ENCODE measurements at regions not wholly inside any gene's neighbourhood (a gene's known extent, or its start where the extent isn't known, plus 50 kb on each side); places are given as distances from the start of the nearest gene placed in this dataset.

DNA sequence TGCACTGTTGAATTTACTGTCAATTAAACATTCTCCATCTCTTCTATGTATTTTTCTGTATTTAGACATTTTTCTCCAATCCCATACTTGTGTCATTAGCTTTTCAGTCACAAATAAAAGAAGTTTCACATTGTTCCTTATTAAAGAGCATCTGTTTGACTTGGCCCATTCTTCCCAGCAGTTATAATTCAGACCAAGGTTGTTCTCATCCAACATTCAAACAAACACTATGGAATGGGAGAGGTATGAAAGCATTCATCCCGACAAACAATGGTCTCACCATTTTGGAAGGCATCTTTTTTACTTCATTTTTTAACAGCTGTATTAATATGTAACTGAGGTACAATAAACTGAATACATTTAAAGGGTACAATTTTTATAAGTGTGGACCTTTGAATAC is 208.8 kb upstream of the MAF start:
- DNase-seq = no peak

DNA sequence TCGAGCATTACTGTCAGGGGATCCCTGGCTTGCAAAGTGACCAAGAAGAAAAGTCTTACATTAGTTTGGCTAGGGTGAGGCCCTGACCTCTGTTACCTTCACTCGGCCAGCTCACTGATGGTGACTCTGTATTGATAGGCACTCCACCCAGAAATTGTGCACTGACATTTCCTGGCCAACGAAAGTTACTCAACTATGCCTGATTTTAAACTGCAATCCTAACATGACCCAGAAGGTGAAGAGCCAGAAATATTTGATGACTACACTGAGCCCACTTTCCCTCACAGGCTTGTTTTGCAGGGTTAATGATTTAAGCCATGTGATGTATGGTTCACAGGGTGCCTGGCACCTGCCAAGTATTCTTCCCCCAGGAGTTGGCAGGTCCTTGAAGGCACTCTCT is 208.2 kb upstream of the MAF start:
- DNase-seq = no peak

DNA sequence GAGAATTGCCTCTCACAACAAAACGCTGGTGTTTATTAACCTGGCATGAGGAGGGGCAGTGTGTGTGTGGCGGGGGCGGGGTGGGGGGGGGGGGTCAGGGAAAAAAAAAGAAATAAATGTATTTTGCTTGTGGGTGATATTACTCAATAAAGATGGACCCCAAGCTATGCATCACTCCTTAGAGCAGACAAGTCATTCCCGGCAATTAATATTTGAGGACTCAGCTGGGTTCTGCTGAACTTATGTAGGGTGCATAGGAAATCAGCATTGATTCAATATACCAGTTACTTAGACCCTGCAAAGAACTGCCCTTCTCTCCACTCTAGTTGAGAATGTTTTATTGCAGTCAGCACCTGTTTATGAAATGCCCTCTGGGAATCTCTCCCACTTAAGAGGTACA is 206.2 kb upstream of the MAF start:
- DNase-seq = no peak

DNA sequence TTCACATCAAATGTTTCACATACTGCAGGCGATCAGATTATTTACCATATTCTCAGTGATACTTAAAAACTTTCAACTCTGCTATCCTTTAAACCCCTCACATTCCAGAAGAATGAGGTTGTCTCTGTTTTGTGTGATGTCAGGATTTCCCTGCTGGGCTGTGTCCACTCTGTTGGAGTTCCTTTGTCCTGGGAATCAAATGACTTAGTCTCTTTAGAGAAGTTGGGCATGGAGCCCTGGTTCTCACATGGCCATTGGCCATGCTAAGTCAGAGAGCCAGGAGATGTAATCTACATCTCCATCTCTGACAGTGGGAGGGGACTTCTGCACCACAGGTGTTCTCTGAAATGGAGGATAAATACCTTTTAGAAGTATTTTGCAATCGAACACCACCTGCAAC is 205.1 kb upstream of the MAF start:
- no peak for DNase-seq

DNA sequence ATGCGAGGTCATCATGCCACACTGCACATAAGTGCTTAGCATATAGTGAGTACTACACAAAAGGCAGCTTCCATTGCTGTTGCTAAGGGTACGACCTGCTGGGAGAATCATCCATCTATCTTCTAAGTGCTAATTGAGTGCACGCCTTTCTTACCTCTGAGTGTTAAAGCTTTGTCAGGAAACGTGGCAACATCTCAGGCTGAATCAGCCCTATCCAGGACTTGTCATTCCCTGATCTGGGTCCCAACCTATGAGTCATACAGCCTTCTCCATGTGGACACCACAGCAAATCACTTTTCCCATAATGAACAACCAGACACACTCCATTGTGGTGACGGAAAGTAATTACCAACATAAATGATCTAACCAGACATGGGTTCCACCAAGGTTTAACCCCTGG is 201.1 kb upstream of the MAF start:
- no peak for DNase-seq

DNA sequence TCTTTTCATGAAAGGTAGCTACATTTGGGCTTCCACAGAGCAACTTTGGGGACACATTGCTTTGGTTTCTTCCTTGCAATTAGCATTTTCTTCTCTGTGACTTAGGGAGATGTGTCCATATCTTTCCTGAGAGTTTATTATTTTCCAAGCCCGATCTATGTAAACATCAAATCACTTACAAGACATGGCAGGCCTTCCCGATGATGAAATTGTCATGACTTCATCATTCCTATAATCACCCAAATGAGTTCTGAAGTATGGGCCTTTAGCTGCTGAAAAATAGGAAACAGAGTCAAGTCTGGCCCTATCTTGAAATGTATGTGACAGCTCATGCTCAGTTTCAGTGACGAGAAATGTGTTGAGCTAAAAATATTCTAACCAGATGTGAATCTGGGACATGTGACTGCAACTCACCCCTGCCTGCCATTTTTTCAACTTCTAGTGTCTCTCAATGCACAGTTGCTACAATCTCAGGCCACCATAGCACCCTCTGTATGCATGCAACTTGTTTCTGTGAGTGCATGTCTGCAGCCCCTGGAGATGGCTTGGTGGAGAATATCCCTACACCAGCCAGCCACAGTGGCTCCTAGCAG is 199.6 kb upstream of the MAF start:
- DNase-seq = no peak

DNA sequence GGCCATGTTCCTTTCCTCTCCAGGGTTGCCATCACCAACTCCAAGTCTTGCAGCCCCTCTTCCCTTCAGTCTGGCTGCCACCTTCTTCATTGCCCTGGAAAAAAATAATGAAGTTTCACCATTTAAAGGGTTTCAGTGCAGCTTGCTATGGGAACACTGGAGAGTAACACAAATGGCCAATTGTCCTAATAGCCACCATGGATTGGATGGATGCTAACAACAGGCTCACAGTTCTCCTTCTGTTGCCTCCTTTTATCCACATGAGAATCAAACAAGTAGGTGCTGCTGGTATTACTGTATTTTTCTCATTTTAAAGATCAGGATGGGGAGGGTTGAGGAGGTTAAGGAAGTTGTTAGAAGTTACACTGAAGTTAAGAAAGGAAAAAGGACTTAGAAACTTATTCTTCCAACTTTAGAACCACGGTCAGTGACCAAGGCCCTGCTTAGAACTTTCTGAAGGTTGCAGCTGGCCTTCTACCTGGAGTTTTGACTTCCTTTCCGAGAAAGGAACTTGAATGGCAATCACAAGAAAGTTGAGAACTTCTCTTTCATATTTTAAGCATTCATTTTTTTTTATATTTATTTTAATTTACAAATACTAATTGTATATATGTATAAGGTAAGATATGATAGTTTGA is 198.0 kb upstream of the MAF start:
- DNase-seq = no peak

DNA sequence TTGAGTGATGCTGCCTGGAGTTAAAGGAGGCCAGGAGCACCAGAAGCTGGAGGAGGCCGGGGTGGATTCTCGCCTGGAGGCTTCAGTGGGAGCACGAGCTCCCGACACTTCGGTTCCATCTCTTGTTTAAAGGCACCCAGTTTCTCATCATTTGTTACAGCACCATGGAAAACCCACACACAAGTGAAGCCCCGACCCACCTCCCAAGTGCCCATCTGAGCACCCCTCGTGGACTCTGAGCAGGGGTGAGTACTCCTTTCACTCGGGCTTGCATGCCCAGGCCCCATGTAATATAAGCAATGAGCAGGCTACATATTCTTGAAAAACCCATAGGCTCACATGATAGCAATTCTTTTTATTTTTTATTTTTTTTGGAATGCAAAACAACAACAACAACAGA is 196.9 kb upstream of the MAF start:
- no peak for DNase-seq

DNA sequence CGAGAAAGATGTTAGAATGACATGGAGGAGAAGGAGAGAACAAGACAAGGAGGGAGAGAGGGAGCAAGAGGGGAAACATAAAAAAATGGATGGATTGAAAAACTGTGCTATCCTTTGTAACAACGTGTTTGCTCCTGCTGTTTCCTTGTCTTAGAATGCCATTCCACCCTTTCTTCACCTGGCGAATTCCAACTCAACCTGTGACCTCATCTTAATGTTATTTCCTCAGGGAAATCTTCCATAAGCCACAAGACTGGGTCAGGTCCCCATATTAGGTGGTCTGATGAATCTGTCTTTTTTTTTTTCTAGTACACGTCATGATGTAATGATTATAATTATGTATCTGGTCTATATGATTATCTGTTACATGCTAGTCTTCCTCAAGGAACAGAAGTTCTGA is 195.0 kb upstream of the MAF start:
- no peak for DNase-seq

DNA sequence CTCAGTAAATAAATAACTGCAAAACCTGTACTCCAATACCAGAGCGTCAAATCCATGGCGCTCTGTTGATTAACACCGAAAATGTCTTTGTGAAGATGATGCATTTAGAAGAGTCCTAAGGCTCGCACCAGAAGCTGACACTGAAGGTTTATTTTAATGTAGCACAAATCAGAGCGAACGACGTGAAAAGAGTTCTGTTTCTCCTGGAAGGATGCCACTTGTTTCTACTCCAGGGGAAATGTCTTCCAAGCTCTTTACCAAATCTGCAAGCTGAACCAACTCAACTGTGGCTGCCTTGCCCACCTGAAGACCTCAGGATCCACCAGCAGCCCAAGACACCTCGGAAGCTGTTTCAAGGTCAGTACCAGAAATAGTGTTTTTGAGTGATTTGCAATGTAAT is 194.4 kb upstream of the MAF start:
- DNase-seq = no peak

DNA sequence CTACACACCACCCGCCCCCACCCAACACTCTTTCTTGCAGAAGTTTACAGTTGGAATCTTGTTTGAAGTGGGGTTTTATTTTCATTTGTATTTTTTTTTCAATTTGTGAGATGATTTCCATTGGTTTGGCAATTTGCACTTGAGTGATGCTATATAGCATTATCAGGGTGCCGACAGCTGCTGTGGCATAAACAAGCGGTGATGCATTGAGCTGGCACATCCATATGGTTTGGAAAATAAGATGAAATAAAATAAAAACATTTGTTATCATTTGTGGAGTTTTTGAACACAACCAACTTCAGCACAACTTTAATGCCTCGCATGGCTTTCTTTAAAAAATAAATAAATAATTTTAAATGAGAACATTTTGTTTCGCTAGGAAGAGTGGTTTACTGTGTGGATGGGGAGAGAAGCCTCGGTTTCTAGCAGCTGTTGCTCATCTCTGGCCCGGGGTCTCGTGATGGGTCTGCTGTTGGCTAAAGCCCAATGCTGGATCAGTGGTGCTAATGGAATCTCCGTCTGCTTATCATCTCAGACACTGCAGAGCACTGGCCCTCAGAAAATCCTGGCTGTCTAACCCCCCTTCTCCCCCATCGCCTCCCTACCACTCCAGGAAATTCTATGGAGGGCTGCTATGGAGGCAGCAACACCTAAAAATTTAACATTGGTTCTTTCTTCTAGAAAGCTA is 192.3 kb upstream of the MAF start:
- no peak for DNase-seq

DNA sequence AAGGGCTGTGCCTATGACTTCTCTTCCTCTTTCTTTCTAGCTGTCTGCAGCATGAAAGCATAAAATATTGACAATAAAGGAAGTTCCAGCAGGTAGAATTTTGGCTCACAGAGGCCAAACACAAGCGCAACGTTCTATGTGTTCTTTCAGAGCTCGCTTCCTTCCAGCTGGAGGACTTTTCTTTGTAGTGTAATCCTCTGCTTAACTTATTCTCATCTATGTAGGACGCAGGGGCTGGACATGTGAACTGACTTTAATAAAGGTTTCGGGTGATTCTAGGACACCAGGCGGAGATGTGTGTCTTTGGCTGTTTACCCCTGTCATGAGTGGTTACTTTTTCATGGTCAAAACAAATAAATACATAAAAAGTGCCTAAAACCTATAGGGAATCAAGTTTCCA is 191.5 kb upstream of the MAF start:
- DNase-seq = no peak

DNA sequence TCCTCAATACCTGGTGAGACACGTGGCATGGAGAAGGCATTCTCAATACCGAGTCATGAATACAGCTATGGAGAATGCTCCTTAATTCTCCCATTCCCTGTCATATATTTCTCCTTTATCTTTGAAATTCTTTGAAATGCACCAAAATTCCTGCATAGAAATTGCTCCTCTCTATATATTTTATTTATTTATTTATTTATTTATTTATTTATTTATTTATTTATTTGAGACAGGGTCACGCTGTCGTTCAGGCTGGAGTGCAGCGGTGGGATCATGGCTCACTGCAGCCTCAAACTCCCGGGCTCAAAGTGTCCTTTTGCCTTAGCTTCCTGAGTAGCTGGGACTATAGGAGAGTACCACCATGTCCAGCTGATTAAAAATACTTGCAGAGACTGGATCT is 190.3 kb upstream of the MAF start:
- DNase-seq = no peak

DNA sequence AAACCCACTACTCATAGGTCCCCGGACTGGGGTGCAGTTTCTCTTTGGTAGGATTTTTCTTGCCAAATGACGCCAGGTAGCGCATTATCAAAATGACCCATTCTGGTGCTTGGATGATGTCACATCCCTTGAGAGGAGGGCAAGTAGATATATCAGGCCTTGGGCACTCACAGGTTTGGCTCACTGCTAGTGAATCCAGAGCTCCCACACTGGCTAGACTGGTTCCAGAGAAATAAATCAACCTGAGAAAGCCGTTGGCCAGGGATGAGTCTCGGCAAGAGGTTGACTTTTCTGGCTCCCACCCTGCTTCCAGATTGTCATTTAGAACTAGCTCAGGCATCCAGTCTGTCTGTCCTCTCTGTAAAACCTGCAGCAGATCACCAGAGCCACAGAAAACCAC is 188.4 kb upstream of the MAF start:
- DNase-seq = no peak

DNA sequence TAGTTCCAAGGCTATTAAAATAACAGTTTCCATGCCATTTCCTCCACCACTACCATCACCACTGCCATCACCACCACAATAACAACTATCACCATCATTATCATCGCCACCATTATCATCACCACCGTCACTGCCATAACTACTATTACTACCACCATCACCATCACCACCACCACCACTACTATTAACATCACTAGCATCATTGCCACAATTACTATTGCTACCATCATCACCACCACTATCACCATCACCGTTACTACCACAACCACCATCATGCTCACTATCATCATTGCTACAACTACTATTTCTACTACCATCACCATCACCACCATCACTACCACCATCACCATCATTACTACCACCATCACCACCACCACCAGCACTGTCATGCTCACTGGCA is 185.9 kb upstream of the MAF start:
- no peak for DNase-seq

DNA sequence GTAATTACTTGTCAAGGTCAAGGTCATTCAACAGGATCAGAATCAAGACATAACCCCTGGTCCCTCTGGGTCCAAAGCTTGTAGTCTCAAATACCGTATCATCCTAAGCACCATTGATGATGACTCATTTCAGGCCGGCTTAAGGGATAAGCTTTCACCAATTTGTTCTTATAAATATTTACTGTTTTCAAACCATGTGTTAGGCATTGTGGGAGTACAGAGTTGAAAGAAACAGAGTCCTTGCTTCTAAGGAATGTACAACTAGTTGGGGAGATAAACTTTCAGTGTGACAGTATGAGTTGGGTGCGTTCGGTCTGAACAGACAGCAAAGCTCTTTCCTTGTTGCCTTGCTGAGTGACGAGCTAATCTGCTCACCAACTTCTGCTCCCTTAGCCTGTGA is 183.5 kb upstream of the MAF start:
- DNase-seq = no peak

DNA sequence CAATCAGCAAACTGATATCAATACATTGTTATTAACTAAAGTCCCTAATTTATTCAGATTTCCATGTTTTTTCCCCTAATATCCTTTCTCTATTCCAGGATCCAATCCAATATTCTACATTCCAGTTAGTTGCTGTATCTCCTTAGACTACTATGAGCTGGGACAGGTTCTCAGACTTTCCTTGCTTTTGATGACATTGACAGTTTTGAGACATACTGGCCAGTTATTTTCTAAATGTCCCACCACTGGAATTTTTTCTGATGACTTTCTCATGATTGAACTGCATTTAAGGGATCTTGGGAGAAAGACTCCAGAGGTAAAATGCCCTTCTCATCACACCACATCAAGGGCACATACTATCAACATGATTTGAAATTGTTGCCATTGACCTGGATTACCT is 177.1 kb upstream of the MAF start:
- no peak for DNase-seq

DNA sequence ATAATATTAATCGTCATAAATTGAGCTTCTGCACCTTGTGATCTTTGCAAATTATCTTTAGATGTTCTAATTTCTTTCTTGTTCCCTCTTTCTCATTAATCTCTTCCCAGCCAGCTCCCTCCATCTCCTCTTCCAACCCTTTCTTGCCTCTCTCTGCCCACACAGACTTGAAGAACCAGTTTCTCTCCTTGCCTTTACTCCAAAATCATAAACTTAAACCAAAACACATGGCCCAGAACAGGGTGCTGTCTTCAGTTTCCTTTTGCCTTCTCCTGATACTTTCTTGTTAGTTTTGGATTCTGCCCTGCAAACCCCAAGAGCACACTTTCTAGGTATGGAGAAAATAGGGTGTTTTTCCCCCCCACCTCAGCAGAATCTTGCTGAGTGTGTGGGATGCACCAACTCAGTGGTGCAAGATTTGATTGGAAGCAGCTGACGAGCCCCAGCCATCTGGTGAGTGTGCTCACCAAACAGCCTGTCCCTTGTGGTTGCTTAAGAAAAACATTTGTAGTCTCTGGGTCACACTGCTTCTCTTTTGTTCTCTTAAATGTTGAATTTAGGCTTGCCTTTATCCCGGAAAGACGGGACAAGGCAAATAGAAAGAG is 175.8 kb upstream of the MAF start:
- DNase-seq = no peak

DNA sequence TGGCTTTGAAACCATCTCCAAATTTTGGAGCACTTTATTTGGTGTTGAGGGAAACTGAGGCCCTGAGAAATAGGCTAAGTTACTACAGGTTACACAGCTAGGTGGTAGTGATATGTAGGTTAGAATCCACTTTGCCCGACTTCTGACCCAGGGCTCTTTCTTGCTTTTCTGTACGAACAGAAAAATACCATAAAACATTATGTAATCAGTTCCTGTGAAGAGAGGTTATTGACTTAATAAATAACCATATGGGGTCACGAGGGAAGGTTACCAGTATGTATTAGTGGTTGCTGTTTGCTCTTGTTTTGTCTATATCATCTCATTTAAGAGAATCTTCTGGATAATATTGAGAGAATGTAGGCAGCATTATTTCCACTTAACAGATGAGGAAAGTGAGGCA is 172.2 kb upstream of the MAF start:
- no peak for DNase-seq

DNA sequence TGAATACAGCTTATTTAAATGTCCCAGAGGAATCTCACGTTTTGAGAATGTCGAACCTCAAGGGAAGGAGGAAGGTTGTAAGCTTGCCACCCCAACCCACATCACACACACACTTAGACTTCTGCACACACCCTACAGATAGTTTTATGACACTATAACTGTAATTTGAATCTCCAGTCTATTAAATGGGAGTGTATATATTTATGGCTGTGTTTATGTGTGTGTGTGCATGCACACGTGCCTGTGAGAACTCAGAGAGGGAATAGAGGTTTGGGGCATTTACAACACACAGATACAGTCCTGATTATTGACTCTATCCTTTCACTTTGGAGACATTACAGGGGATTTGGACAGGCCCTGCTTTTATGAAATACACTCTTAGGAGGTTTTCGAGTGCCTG is 171.5 kb upstream of the MAF start:
- no peak for DNase-seq

DNA sequence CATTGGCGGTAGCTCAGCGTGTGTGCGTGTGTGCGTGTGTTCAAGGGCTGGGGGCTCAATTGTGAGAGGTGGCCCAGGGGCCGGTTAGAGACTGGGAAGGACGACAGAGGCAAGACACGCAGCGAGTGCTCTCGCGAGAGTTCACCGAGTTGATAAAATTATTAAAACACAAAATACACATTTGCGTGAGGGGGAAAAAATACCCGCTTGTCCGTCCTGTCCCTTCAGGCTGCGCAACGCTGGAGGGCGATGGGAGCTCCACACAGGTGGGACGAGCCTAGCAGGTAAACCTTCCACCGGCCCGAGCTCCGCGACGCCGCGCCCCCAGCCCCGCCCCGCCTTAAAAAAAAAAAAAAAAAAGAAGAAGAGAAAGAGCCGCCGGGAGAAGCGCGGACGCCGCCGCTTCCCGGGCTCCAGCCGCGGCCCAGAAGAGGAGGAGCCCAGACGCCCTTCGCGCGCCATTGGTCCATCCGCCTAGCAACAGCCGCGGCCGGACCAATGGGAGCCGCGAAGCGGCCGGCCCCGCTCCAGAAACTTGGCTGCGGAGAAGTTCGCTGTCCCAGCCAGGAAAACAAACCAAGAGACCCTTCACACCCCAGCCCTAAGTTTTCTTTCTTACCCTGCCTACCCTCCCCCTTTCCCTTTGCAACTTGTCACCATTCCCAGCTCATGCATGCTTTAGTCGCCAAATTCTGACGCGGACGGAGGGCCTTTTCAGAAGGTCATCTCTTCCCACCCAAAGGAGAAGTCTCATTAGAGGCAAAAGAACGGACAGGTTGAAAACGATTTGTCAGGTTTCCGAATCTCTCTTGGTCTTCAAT is 169.9 kb upstream of the MAF start:
- DNase-seq = peak; percentile 45

DNA sequence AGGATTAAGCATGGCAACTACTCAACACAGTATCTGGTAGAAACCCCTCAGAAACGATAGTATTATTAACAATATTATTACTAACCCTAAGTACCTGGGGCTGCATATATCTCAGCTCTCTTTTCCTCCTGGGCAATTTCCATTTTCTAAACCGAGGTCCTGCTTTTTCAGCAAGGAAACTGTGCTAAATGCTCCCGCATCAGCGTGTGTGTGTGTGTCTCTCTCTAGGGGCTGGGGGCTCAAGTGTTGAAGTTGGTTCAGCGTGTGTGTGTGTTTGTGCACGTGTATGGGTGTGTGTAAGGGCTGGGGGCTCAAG is 169.3 kb upstream of the MAF start:
- no peak for DNase-seq

DNA sequence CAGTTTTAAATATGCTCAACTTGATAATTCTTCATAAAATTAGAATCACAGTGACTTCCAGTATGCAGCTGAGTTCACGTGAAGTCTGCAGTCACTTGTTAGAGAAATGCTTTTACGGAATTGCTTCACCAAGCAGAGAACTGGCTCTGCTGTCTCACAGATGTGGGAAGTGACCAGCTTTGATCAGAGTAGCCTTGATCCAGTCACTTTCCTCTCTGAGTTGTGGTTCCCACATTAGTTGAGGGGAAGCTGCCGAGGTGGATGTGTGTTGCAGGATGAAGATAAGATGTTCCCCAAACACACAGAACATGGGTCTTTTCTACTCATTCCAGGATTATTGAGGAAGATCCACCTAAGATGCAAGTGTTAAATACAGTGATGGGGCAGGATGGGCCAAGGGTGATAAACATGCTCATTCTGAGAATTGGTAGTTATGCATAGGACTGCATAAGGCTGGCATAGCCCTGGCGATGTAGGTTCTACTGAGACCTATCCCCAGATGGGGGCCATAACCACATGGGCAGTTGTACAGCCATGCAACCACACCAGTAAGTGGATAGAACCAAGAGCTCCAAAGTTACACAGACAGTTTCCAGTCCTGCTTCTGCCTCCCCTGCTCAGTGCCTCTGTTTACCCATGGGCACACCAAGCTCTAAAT is 168.9 kb upstream of the MAF start:
- no peak for DNase-seq
